Umbilical cord (tissue), 1 donor: ENCODE measurements at regions not wholly inside any gene's neighbourhood (a gene's known extent, or its start where the extent isn't known, plus 50 kb on each side); places are given as distances from the start of the nearest gene placed in this dataset.

Experiments used
- DNase-seq: peaks from one replicate; pipeline ENCODE4 v3.0.0-alpha.2; 2015; ENCODE audit warnings: low spot score

DNA sequence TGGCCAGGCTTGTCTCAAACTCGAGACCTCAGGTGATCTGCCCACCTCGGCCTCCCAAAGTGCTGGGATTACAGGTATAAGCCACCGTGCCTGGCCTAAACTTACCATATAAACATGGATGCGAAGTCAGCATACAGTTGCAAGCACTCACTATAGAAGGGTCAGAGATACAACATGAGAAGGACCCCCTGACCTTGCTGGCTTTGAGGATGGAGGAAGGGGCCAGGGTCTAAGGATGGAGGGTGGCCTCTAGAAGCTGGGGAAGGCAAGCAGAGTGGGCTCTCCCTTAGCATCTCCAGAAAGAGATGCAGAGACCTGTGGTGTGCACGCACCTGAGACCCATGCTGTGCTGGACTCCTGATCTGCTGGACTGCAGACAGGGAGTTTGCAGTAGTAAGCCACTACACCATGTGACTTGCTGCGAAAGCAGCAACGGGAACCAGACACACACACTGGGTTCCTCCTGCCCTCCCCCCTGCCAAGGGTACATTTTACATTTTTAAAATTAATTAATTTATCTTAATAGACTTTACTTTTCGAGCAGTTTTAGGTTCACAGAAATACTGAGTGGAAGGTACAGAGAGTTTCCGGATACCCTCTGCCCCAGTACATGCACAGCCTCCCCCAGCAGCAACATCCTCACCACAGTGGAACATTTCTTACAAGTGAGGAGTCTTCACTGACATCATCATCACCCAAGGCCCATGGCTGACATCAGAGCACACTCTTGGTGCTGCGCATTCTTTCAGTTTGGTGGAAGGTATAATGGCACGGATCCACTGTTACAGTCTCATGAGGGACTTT lies 170.1 kb upstream of the B3GAT1 start:
- no peak for DNase-seq

GRCh38 chr11:134581121-134581626 lies 169.1 kb upstream of the B3GAT1 start:
- no peak for DNase-seq

DNA sequence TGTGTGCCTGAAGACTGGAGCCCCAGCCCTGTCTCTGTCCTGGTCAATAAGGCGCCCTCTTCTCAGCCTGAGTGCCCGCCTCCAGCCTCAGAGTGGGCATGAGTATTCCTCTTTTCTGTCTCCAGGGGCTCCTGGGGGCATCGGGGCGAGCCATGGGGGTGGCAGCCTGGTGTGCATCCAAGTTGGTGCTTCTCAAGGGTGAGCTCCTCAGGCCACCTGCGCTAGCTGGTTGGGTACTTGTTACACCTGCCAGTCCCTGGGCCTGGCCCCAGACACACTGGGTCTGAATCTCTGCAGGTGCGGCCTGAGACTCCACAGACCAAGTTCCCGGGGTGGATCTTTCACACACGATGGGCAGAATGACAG lies 168.6 kb upstream of the B3GAT1 start:
- DNase-seq = no peak

- DNase-seq = no peak
These were observed 167.9 kb upstream of the B3GAT1 start for GRCh38 chr11:134579724-134580609.

GRCh38 chr11:134578807-134579723 lies 167.0 kb upstream of the B3GAT1 start:
- DNase-seq = no peak

DNA sequence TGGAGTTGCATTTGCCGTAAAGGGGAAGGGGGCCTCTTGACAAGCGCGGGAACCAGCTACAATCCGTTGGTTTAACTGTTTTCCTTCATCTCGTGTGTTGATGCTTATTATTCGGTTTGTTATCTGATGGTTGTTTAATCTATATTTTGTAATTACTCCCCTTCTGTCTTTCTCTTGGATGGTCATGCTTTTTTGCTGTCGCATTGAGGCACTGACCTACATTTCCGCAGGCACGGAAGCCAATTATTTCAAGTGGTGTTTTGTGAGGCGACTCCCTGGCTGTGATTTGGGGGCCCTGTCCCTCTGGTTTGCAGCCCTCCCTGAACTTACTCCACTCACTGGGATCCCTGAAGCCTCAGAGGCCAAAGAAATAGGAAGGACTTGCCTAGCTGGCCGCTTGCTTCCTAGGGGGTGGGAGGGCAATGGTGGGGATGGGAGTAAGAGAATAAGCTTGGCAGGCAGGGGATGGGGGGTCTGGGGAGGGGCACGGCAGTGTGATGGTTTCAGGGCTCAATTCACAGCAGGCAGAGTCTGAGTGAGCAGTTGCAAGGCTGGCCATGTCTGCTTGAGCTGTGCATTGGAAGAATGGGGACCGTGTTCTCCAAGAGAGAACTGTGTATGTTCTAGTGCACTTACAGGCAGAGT lies 165.8 kb upstream of the B3GAT1 start:
- DNase-seq = no peak

GRCh38 chr11:134576721-134577171 lies 164.7 kb upstream of the B3GAT1 start:
- DNase-seq = no peak

DNA sequence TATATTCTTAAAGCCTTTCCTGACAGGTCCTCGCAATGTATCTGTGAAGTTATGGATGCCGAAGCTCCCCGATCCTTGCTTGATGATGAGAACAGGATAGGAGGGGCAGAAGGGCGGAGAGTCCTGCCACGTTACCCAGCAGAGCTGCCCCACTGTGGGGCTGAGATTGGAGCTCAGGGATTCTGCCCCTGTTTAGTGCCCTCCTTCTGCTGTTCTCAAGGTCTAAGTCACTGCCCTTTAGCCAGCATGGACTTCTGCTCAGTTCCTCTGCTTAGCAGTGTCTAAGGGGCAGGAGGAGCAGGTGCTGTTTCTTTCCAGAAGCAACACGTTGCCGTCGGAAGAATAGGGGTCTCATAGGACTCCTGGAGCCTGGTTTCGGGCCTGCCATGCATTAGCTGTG lies 164.2 kb upstream of the B3GAT1 start:
- no peak for DNase-seq

DNA sequence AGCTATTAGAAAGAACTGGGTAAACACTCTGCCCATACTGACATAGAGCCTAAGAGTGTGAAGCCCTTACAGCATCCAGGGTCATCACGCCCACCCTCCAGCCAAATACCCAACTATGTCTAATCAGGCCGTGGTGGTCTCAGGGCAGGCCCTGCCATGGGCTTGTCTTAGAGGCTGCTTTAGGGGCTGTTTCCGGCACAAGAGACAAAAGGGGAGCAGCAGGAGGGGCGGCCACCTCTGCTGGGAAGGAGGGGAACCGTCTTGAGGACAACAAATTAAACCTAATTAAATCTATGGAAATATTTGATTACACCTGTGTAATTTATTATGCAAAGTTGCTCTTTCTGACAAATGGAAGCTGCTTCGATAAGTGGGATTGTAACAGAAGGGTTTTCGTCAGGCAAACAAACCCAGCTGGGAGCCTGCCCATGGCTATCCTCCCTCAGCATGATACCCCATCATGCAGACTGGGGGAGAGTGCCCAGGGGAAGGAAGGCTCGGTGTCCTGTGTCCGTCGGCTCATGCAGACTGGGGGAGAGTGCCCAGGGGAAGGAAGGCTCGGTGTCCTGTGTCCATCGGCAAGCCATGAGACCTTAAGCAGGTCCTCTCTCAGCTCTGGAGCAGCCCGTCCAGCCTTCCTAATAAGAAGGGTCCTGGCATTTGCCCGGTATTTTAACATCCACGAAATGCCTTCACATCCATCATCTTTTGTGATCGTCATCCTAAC lies 163.6 kb upstream of the B3GAT1 start:
- DNase-seq = no peak

GRCh38 chr11:134574947-134575346 lies 162.9 kb upstream of the B3GAT1 start:
- DNase-seq = no peak

DNA sequence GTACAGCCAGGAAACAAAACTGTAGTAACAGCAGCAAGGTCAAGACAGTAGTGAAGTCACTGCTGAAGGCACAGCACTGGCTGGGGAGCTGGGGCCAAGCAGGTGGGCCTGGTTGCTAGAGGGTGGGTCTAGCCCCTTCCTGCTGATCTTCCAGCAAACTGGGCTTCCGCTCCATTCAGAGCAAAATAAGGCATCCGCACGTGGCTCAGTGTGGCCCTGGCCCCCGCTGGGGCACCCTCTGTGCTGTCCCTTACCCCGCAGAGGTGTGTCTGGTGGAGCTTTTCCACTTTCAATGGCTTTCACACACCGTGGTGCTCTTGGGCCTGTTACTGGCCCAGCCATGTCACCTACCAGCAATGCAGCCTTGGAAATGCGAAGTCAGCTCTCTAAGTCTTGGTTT lies 162.4 kb upstream of the B3GAT1 start:
- DNase-seq = no peak

DNA sequence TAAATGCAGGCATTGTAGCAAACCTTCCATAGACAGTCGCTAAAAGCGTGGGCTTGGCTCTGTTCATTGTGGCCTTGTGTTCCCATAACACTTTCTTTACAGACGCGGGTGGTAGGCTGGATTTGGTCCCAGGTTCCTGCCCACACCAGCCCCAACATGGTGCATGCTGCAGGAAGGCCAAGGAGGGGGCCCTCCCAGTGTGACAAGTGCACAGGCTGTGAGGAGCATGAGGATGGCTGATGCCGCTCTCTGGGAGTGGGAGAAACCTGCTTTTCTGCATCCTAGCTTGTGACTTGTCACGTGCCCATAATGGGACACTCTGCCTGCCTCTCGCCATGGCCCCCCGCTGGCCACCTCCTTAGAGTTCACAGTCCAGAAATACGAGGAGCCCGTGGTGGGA lies 161.8 kb upstream of the B3GAT1 start:
- no peak for DNase-seq

GRCh38 chr11:134572741-134573675 lies 161.0 kb upstream of the B3GAT1 start:
- no peak for DNase-seq

DNA sequence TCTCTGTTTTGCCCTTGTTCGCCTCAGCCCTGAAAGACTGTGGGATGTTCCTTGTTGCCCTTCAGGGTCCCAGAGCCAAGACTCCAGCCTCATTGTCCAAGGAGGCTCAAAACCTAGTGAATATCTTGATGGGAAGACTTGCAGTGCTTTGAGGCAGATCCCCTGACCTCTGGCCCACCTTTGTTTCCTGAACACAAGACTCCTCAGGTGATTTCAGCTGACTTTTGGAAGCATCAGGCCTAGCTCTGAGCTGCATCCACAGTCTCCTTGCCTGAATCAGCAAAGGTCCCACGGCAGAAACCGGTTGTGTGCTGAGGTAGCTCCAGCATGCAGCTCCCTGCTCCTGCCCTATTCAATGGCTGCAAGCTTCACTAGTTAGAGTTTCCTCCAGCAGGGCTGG lies 159.3 kb upstream of the B3GAT1 start:
- no peak for DNase-seq

DNA sequence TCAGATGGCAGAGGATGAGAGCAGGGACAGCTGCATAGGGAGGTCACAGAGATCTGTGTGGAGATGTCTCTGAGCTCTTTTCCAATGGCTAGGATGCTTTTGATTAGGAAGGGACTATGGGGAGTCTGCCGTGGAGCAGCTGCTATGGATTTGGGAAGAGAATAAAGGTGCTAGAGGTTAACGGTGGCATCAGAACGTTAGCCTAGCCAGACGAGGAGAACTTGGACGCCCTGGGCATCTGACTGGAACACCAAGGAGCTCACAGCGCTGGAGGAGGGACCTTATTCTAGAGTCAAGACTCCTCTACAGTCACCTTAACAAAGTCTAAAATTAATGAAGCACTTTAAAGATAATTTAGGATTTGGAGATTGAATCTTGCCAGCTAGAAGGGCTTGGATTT lies 157.2 kb upstream of the B3GAT1 start:
- DNase-seq = no peak

DNA sequence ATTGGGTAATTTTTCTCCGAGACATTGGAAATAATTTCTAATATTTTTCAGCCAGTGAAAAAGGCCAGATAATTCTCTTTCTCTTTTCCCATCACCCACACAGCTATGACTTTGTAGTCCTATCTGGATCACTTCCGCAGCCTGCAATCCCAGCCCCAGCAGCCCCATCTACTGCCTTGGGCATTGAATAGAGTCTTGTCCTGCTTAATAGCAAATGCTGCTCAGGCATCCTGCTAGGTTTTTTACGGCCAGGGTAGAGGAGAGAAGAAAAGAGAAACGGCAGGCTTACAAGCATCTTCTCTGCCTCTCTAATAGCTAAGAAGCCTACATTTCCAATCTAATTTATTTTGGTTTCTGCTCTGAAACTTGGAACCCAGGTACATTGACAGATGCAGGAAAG lies 154.3 kb upstream of the B3GAT1 start:
- no peak for DNase-seq

DNA sequence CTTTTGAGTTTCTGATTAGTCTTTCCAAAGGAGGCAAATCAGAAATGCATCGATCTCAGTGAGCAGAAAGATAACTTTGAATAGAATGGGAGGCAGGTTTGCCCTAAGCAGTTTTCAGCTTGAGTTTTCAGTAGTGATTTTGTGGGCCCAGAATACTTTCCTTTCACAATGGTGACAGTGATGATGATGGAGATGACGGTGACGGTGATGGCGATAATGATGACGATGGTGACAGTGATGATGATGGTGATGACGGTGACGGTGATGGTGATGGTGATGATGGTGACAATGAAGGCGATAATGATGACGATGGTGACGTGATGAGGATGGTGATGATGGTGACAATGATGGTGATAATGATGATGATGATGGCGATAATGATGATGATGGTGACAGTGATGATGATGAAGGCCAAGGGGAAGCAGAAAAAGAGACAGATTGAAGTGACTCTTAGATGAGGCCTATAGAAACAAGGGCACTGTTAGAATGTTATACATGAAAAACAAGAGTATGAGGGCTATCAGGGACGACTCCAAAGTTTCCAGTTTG lies 153.4 kb upstream of the B3GAT1 start:
- no peak for DNase-seq

- DNase-seq = no peak
These were observed 152.6 kb upstream of the B3GAT1 start for GRCh38 chr11:134564472-134565200.
